ENCODE measurements at regions not wholly inside any gene's neighbourhood (a gene's known extent, or its start where the extent isn't known, plus 50 kb on each side); places are given as distances from the start of the nearest gene placed in this dataset.

- no peak for DNase-seq (ENCODE audit: extremely low spot score)
- Histone ChIP-seq H3K27ac (replicated peaks in 1 of 4) (no peak overlapping the region), H3K36me3 (no peaks in the 10 kb centered on the region), H3K4me1 (no peaks in the 10 kb centered on the region), H3K9me3 (no peaks in the 10 kb centered on the region), H3K27me3 (no peaks in the 10 kb centered on the region), H3K4me3 (no peak overlapping the region)
- intact Hi-C loops (cut with DNase I) = no loop called here
- 84% methylated on average over 2 of the region's 2 CpGs for WGBS
- TF ChIP-seq POLR2AphosphoS5 (IDR thresholded peaks at IDR 0.05) (no peak), POLR2A (IDR thresholded peaks at IDR 0.05; ENCODE audit: low read depth) (no peak), CTCF (IDR thresholded peaks at IDR 0.05) (no peak), EP300 (IDR thresholded peaks at IDR 0.05) (no peak)
Observed at GRCh38 chr4:107114059-107114458, 77.9 kb upstream of the DKK2 start.

- no peaks in the 10 kb centered on the region for H3K36me3 ChIP-seq
- no peak overlapping the region for H3K4me3 ChIP-seq
- TF ChIP-seq CTCF (IDR thresholded peaks at IDR 0.05) (no peak), POLR2AphosphoS5 (IDR thresholded peaks at IDR 0.05) (no peak), EP300 (IDR thresholded peaks at IDR 0.05) (no peak), POLR2A (IDR thresholded peaks at IDR 0.05; ENCODE audit: low read depth) (no peak)
- no peak overlapping the region for H3K27ac ChIP-seq (replicated peaks in 1 of 4)
- DNase-seq (ENCODE audit: extremely low spot score) = no peak
- 83% methylated on average over 2 of the region's 2 CpGs for WGBS
- H3K9me3 ChIP-seq = no peaks in the 10 kb centered on the region
- intact Hi-C loops (cut with DNase I) = no loop called here
- no peaks in the 10 kb centered on the region for H3K4me1 ChIP-seq
- H3K27me3 ChIP-seq = no peaks in the 10 kb centered on the region
Observed at GRCh38 chr4:107098401-107098800, 62.3 kb upstream of the DKK2 start.

GRCh38 chr4:107094976-107095375 lies 58.9 kb upstream of the DKK2 start:
- H3K4me1 ChIP-seq = no peaks in the 10 kb centered on the region
- no peaks in the 10 kb centered on the region for H3K36me3 ChIP-seq
- DNase-seq (ENCODE audit: extremely low spot score) = no peak
- 81% methylated on average over 3 of the region's 3 CpGs for WGBS
- no peak overlapping the region for H3K27ac ChIP-seq (replicated peaks in 1 of 4)
- no peaks in the 10 kb centered on the region for H3K27me3 ChIP-seq
- intact Hi-C loops (cut with DNase I) = no loop called here
- no peaks in the 10 kb centered on the region for H3K9me3 ChIP-seq
- H3K4me3 ChIP-seq = no peak overlapping the region
- TF ChIP-seq POLR2AphosphoS5 (IDR thresholded peaks at IDR 0.05) (no peak), POLR2A (IDR thresholded peaks at IDR 0.05; ENCODE audit: low read depth) (no peak), CTCF (IDR thresholded peaks at IDR 0.05) (no peak), EP300 (IDR thresholded peaks at IDR 0.05) (no peak)

GRCh38 chr4:107094332-107094731 lies 58.2 kb upstream of the DKK2 start:
- no peak overlapping the region for H3K27ac ChIP-seq (replicated peaks in 1 of 4)
- DNase-seq (ENCODE audit: extremely low spot score) = no peak
- H3K9me3 ChIP-seq = no peaks in the 10 kb centered on the region
- H3K36me3 ChIP-seq = no peaks in the 10 kb centered on the region
- WGBS = 88% methylated on average over 2 of the region's 2 CpGs
- H3K27me3 ChIP-seq = no peaks in the 10 kb centered on the region
- TF ChIP-seq POLR2AphosphoS5 (IDR thresholded peaks at IDR 0.05) = no peak
- no peak for TF ChIP-seq POLR2A (IDR thresholded peaks at IDR 0.05; ENCODE audit: low read depth)
- TF ChIP-seq CTCF (IDR thresholded peaks at IDR 0.05) = no peak
- no peak for TF ChIP-seq EP300 (IDR thresholded peaks at IDR 0.05)
- H3K4me3 ChIP-seq = no peak overlapping the region
- intact Hi-C loops (cut with DNase I) = no loop called here
- H3K4me1 ChIP-seq = no peaks in the 10 kb centered on the region

Small RNAs in the stretch of these regions (small RNA-seq; reads per million reads assigned to genes)
- 0 reads per million in 3 donors for gene RNU6-551P
